ENCODE measurements at regions not wholly inside any gene's neighbourhood (a gene's known extent, or its start where the extent isn't known, plus 50 kb on each side); places are given as distances from the start of the nearest gene placed in this dataset.

GRCh38 chr6:81214414-81215091 lies 537.9 kb downstream of the TENT5A start:
- Mint-ChIP-seq H3K27me3 (ENCODE audit: unreplicated experiment) (no peaks in the 10 kb centered on the region), H3K4me1 (ENCODE audit: low read depth, unreplicated experiment) (no peaks in the 10 kb centered on the region), H3K9me3 (ENCODE audit: low read depth, unreplicated experiment) (peaks cover 12% of the 10 kb centered on the region), H3K27ac (ENCODE audit: unreplicated experiment) (no peak overlapping the region), H3K4me3 (ENCODE audit: low read depth, unreplicated experiment) (no peak overlapping the region), H3K36me3 (ENCODE audit: insufficient read depth, unreplicated experiment) (no peaks in the 10 kb centered on the region)
- CTCF ChIA-PET = no interaction called here
- intact Hi-C loops (cut with micrococcal nuclease; ENCODE audit: unreplicated experiment) = no loop called here
- no peak for DNase-seq
- TF ChIP-seq CTCF (IDR thresholded peaks at IDR 0.05; ENCODE audit: unreplicated experiment) = no peak
- BruUV-seq (replicated peaks) = no TSS peak

DNA sequence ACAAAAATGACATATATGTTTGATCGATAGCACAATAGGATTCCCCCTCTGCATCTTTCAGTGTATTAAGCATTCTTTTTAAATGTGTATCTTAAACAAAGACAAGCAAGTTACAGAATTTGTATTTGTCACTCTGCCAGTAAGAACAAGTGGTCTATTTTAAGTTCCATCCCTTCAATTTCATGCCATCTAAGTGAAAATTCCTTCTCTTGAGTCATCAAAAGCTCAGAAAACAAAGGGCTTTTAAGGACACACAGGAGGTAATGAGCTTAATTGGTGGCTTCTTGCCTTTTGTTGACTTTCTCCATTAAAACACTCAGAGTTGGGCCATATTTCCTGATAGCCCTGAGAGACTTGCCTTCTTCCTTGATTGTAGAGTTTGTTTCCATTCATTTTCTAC lies 547.8 kb downstream of the TENT5A start:
- H3K9me3 Mint-ChIP-seq (ENCODE audit: low read depth, unreplicated experiment) = peaks cover 2% of the 10 kb centered on the region
- BruUV-seq (replicated peaks) = no TSS peak
- intact Hi-C loops (cut with micrococcal nuclease; ENCODE audit: unreplicated experiment) = no loop called here
- CTCF ChIA-PET = no interaction called here
- no peak for TF ChIP-seq CTCF (IDR thresholded peaks at IDR 0.05; ENCODE audit: unreplicated experiment)
- H3K27me3 Mint-ChIP-seq (ENCODE audit: unreplicated experiment) = no peaks in the 10 kb centered on the region
- no peak overlapping the region for H3K4me3 Mint-ChIP-seq (ENCODE audit: low read depth, unreplicated experiment)
- H3K36me3 Mint-ChIP-seq (ENCODE audit: insufficient read depth, unreplicated experiment) = no peaks in the 10 kb centered on the region
- no peak overlapping the region for H3K27ac Mint-ChIP-seq (ENCODE audit: unreplicated experiment)
- H3K4me1 Mint-ChIP-seq (ENCODE audit: low read depth, unreplicated experiment) = no peaks in the 10 kb centered on the region
- DNase-seq = no peak

DNA sequence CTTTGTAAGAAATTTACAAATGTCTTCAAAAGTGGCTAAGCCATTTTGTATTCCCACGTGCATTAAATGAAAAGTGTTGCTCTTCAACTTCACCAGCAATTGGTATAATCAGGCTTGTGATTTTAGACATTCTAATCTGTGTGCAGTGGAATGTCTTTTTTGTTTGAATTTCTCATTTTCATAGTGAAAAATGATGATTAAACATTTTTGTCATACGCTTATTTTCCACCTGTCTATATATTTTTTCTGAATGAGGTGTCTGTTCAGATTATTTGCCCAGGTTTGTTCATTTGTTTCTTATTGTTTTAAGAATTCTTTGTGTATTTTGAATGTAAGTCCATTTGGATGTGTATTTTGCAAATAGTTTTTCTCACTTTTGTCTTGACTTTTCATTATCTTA lies 558.1 kb downstream of the TENT5A start:
- Mint-ChIP-seq H3K27me3 (ENCODE audit: unreplicated experiment) (no peaks in the 10 kb centered on the region), H3K4me3 (ENCODE audit: low read depth, unreplicated experiment) (no peak overlapping the region), H3K9me3 (ENCODE audit: low read depth, unreplicated experiment) (peaks cover 6% of the 10 kb centered on the region), H3K4me1 (ENCODE audit: low read depth, unreplicated experiment) (no peaks in the 10 kb centered on the region), H3K36me3 (ENCODE audit: insufficient read depth, unreplicated experiment) (no peaks in the 10 kb centered on the region), H3K27ac (ENCODE audit: unreplicated experiment) (no peak overlapping the region)
- BruUV-seq (replicated peaks) = no TSS peak
- CTCF ChIA-PET = no interaction called here
- no peak for DNase-seq
- intact Hi-C loops (cut with micrococcal nuclease; ENCODE audit: unreplicated experiment) = no loop called here
- no peak for TF ChIP-seq CTCF (IDR thresholded peaks at IDR 0.05; ENCODE audit: unreplicated experiment)

DNA sequence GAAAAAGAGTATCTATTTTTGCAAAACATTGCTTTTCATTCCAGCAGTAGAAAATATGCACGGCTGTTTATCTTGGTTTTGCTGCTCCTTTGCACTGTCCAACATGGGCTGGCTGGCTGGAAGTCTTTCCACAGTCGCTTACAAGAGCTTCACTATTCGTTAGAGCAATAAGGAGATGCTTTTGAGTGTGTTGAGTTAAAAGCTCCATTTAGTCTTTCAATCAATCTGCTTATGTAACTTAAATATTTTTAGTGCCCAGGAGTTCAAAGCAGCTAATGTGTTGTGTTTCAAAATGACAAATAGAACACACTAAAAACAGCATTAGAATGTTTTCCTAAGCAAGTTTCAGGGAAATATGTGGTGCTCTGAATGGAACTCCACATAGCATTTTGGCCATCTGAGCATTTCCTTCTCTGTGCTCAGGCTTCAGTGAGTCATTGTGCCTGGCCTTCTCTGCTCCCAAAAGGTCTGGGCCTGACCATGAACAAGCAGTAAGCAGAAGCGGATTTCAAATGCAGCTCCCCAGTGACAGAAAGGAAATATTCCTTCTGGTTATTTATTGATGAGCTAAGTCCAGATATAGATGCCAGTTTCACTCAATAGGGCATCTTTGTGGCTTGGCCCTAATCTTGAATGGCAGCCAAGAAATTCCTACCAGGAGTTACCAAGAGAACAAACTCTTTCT lies 580.3 kb downstream of the TENT5A start:
- CTCF ChIA-PET = interaction anchor here (0.5 to 1.0 kb wide), 2 partner anchors 170 to 567 kb away, joined by 3 read pairs; no protein-coding TSS in a partner anchor
- BruUV-seq (replicated peaks) = no TSS peak
- H3K27ac Mint-ChIP-seq (ENCODE audit: unreplicated experiment) = peak overlapping the region; percentile 66
- H3K4me1 Mint-ChIP-seq (ENCODE audit: low read depth, unreplicated experiment) = peaks cover 20% of the 10 kb centered on the region
- TF ChIP-seq CTCF (IDR thresholded peaks at IDR 0.05; ENCODE audit: unreplicated experiment) = no peak
- intact Hi-C loops (cut with micrococcal nuclease; ENCODE audit: unreplicated experiment) = loop anchor here (5.0 kb wide), 1 partner anchor 565 kb away; no protein-coding TSS in a partner anchor
- no peaks in the 10 kb centered on the region for H3K27me3 Mint-ChIP-seq (ENCODE audit: unreplicated experiment)
- H3K9me3 Mint-ChIP-seq (ENCODE audit: low read depth, unreplicated experiment) = no peaks in the 10 kb centered on the region
- H3K36me3 Mint-ChIP-seq (ENCODE audit: insufficient read depth, unreplicated experiment) = no peaks in the 10 kb centered on the region
- H3K4me3 Mint-ChIP-seq (ENCODE audit: low read depth, unreplicated experiment) = no peak overlapping the region
- peak; percentile 66 for DNase-seq

All from Calu3 (cell line).